H54 (cell line): ENCODE measurements at regions not wholly inside any gene's neighbourhood (a gene's known extent, or its start where the extent isn't known, plus 50 kb on each side); places are given as distances from the start of the nearest gene placed in this dataset.

ENCODE experiments used
- DNase-seq: peaks from one replicate; pipeline ENCODE4 v3.0.0; 2011; ENCODE audit warnings: low spot score, mixed read lengths; ENCODE audit not compliant: insufficient read length
- FAIRE-seq: peaks from 3 replicates; lab custom pipeline; 2011; peaks lifted over from hg19 to GRCh38; lab: Jason Lieb, UNC
- POLR2A ChIP-seq: IDR thresholded peaks from 2 replicates; pipeline ENCODE4 v1.6.1; 2011; ENCODE audit warnings: low read depth, mild to moderate bottlenecking, low read length

GRCh38 chr18:75621818-75622217 lies 194.3 kb upstream of the SMIM21 start:
- TF ChIP-seq POLR2A, result no peak
- no peak for DNase-seq
- no peak for FAIRE-seq

DNA sequence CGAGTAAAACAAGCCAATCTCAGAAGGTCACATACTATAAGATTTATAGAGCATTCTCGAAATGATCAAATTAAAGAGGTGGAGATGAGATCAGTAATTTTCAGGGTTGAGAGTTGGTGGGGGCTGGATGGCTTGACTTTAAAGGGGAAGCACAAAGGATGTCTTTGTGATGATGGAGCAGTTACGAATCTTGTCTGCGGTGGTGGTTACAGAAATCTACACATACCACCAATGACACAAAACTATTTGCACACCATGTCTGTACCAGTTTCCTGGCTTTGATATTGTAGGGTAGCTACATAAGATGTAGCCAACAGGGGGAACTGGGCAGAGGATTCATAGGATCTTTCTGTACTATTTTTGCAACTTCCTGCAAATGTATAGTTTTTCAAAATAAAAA lies 190.6 kb upstream of the SMIM21 start:
- DNase-seq (no peak), FAIRE-seq (no peak)
- TF ChIP-seq POLR2A, result no peak

DNA sequence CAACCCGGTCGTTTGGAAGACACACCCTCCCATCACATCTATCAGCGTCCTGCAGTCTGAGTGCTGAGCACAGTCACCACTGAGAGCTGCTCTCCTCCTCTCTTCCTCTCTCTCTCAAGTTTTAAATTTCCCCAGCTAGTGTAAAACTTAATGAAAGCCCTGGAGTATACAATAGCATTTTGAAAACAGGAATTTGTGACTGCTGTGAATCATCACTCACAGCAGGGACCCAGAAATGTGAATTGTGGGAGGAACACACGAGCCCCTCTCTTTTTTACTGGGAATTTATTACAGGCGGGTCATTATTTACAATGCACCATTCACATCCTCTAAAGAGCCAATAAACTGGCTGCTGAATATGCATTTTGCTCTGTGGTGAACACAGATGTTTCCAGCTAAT lies 185.0 kb upstream of the SMIM21 start:
- FAIRE-seq (no peak), DNase-seq (no peak)
- TF ChIP-seq POLR2A, result no peak

- no peak for TF ChIP-seq POLR2A
- no peak for DNase-seq
- no peak for FAIRE-seq
These were observed 180.2 kb upstream of the SMIM21 start for GRCh38 chr18:75607701-75608100.

GRCh38 chr18:75592527-75592926 lies 165.0 kb upstream of the SMIM21 start:
- DNase-seq, result no peak
- no peak for FAIRE-seq
- no peak for TF ChIP-seq POLR2A

DNA sequence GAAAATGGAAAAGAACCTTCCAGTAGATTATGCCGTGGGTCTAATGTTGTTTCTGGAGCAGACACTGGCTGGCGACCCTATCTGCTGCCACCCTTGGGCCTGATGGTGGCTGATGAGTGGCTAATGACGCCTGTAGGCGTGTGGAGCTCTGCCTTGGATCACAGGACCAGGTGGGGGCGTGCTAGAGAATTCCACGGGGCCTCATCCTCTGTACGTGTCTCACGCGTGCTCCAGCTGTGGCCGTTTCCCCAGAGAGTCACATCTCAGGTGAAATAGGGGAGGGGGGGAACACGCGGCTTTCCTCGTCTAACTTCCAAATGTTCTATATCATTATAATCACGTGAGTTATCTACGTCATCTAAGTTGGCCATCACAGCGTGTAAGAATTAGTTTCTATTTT lies 160.9 kb upstream of the SMIM21 start:
- no peak for TF ChIP-seq POLR2A
- FAIRE-seq, result no peak
- DNase-seq, result no peak

- no peak for DNase-seq
These were observed 159.6 kb upstream of the SMIM21 start for GRCh38 chr18:75587131-75587530.

DNA sequence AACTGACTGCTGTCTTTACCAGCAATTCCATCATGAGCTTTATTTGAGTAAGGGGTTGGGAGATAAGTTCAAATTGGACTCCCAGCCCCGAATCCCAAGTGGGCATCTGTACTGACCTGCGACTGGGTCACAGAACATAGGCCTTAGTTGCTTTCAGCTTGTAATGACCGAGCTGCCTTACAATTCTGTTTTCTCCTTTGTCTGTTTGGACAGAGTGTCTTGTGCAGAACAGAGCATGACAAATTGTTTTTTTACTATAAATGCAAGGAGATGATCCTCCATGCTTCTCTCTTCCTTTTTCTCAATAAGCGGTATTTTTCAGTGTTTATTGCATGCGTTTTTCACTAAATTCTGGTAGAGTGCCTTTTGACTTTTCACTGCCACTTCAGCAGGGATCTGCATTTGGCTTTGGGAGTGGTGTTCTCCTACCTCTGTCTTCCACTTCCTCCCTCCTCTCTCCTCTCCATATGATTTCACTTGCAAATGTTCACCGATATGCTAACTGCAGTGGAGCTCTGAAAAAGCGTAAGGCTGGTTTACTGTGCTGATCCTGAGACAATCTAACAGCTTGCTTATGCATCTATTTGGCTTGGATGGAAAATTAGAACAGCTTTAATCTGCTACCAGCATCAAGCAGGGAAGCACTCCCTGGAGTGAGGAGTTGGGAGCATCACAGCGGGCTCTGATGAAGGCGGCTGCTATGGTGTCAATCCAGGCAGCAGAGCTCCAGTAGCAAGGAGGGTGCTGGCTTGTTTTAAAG lies 158.8 kb upstream of the SMIM21 start:
- no peak for FAIRE-seq
- no peak for TF ChIP-seq POLR2A

More at GRCh38 chr18:75587131-75587530, 159.6 kb upstream of the SMIM21 start:
- no peak for FAIRE-seq
- TF ChIP-seq POLR2A, result no peak

DNA sequence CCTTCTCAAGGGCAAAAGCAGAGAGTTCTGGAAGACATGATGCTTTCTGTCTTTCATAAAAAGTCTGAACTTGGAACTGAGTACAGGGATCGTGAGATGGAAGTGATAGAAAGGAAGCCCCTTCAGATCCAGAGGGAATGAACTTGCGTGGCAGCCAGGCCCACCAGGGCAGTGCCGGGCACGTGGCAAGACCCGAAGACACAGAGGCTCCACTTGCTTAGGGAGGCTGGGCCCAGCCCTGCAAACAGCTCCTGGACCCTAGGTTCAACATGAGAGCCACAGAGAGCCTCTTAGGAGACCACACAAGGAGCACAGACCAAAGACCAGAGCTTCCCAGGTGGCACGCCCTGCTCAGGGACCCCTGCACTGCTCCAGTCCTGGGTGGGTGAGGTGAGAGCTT lies 155.4 kb upstream of the SMIM21 start:
- FAIRE-seq, result no peak
- no peak for TF ChIP-seq POLR2A
- DNase-seq, result no peak

More for the DNA sequence above, 158.8 kb upstream of the SMIM21 start:
- DNase-seq, result no peak

DNA sequence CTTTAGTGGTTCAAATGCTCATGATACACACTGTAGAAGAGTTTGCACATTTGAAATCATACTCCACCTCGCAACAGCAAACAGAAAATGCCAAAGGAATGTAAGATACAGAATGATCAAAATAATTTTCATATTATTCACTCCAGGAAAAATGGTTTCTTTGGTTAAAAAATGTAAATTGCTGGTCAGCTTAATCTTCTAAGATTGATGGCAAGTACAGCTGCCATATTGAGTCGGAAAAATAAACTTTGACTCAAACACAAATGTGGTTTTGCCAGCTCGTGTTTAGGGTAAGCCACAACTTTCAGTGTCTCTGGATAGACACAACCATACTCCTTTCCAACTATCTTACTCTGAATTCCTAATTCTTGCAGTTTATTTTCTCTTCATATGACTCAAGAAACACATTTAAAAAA lies 154.9 kb upstream of the SMIM21 start:
- no peak for TF ChIP-seq POLR2A
- FAIRE-seq (no peak), DNase-seq (no peak)

GRCh38 chr18:75581336-75582131 lies 154.0 kb upstream of the SMIM21 start:
- DNase-seq (no peak), FAIRE-seq (no peak)
- no peak for TF ChIP-seq POLR2A

DNA sequence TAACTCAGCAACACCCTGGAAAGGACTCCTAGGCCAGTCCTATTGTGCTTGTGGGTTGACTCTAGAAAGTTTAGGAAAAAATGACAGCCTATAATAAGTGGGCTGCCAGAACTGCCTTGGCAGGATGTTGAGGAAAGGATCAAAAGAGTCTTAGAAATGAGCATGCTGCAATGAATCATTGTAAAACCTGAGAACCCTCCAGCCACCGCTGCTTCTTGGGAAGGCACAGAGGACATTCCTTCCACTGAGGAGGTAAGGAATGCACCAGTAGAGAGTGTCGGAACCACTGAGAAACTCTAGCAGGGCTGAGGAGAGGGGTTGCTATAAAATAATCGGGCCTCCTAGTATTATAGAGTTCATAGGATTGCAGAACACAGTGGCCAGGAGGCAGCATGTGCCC lies 146.7 kb upstream of the SMIM21 start:
- FAIRE-seq, result no peak
- TF ChIP-seq POLR2A, result no peak
- DNase-seq, result no peak

GRCh38 chr18:75563150-75563549 lies 135.6 kb upstream of the SMIM21 start:
- DNase-seq (no peak), FAIRE-seq (no peak)
- TF ChIP-seq POLR2A, result no peak

DNA sequence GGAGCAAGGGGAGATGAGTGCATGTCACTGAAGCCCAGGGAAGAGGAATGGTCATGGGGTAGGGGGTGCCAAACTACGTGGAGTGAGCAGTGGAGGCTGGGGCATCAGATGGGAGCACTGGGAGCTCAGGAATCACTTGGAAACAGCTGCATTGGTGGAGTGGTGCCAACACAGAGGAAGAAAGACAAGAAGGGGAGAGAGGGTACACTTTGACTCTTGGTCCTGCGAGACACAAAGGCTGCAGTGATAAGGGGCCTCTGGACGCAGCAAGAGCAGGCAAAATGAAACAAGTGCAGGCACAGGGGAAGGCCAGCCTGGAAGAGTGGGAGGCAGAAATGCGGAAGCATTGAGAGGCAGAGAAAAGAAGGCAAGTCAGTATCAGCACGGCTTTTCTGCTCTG lies 134.7 kb upstream of the SMIM21 start:
- TF ChIP-seq POLR2A, result no peak
- FAIRE-seq (no peak), DNase-seq (no peak)
